Hematopoietic multipotent progenitor cell treated with erythropoietin and hydrocortisone succinate and interleukin-3 and kit ligand, for 4 days (in vitro differentiated cells): ENCODE measurements at regions not wholly inside any gene's neighbourhood (a gene's known extent, or its start where the extent isn't known, plus 50 kb on each side); places are given as distances from the start of the nearest gene placed in this dataset.

Experiments used
- DNase-seq: peaks from one replicate; pipeline ENCODE4 v3.0.0-alpha.2; 2015

DNA sequence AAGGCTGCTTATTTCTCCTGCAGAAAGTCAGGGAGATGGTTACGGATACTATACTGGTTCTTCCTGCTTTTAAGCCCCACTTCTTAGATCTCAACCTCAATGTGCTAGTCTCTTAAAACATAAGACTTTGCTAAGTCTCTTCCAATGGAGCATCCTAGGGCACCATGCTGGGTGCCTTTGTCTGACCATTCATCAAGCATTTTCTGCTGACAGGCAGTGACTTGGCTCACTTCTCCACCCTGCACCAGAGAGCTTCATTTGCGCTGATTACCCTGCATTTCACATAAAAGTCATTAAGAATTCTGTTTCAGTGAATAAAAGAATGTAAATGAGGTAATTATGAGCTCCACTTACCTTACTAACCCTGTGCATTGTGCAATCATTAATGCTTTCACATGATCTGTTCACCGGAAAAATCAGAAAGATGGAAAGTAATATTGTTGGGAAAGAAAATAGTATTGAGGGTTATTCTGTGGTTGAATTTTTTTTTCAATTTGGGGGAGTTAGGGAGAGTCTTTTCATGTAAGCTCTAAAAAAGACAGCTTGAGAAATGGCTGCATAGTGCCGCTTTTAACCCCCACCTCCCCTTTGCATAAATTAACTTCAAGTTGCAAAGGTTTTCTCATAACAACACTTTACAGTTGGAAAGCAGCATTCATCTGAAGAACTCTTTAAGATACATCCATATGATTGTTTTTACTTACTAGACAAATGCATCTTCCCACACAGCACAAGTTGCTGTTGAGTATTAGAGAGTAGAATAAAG, 677.3 kb upstream of the KIRREL3 start:
- no peak for DNase-seq

DNA sequence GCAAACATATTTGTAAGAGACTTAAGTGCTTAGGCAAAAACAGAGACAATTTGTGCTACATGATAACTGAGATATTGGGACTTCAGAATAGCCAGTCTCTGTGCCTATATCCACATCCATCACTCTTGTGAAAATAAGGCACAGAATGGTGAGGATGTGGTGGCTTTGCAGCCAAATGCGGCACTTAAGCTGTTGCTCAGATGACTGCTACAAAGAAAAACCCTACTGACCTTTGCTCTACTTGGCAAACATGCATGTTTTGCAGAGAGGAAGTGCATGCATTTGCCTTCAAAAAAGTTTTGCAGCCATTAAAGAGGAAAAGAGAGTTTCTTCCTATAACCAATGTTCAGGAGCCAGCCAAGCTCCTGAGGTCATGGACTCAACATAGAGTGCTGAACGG, 675.0 kb upstream of the KIRREL3 start:
- DNase-seq = no peak

DNA sequence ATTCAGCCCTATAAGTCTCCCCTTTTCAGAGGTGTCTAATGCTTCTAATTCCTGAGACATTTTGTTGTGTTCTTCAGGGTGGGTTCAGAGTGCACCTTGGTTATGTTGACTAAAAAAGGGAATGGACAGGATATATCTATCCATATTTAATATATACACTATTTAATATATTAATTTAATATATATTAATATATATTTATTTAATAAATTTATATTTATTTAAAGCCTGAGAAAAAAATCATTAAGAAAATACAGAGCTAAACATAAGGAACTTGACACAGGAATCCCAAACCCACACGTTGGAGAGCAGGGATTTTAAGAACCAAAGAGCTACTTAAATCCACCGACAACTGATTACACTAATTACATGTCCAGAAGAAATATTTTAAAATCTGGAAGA, 674.2 kb upstream of the KIRREL3 start:
- no peak for DNase-seq

DNA sequence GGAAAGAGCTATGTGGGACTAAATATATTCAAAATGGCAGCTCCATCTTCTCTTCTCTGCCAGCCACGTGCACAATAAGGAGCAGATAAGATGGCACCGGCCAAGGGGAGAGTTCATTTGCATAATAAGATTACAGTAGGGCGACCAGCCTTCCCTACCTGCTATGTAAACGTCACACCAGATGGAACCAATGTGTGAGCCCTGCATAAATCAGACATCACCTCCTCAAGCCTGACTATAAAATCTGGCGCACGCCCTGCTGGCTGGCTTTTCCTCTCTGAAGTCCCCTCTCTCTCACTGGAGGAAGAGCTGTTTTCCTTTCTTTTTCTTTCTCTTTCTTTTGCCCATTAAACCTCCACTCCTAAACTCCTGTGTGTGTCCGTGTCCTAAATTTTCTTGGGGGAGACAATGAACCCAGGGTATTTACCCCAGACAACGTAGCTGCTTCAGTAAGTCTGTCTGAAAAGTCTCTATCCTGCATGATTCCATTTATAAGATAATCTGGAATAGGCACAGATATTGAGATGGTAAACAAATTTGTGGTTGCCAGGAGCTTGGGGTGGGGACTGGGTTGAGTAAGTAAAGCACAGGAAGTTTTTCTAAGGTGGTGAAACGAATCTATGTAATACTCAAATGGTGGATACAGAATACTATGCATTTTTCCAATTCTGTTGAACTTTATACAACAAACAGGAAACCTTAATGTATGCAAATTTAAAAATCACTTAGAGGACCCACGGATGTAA, 670.0 kb upstream of the KIRREL3 start:
- no peak for DNase-seq

DNA sequence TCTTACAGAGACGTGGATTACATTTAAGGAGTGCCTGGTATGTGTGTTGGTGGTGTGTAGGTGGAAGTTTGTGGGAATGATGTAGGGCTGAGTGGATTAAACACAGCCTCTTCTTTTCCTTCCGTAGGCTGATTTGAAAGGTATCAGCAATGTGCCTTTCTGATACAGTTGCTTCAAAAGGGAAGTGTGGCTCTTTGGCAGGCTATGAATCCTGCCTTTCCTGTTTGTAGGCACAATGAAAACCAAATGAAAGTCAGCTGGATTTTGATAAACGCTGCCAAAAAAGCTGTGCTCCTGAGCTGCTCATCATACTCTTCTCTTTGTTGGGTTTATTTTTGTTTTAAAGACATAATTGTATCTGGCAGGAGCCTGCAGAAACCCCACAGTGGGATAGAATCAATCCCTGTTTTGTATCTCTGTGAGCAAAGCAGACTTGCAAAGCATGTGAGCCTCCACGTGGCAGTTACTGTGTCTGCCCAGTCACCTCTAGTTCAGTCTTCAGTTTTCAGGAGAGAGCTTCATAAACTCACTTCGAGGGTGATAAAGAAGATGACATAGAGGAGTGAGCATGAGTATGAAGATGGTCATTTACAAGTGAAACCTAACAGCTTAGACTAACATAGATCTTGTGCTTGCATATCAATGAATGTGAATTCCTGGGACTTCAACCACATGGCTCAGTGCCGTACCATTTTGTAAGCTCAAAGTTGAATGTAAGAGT, 655.7 kb upstream of the KIRREL3 start:
- no peak for DNase-seq

DNA sequence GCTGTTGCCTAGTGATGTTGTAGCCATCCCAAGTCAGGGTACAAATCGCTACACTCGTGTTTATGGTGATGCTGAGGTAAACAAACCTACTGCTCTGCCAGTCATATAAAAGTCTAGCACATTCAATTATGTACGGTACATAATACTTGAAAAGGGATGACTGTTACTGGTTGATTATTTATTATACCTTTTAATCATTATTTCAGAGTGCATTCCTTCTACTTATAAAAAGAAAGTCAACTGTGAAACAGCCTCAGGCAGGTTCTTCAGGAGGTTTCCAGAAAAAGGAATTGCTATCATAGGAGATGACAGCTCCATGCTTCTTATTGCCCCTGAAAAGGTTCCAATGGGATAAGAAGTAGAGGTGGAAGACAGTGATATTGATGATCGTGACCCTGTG, 652.5 kb upstream of the KIRREL3 start:
- no peak for DNase-seq

DNA sequence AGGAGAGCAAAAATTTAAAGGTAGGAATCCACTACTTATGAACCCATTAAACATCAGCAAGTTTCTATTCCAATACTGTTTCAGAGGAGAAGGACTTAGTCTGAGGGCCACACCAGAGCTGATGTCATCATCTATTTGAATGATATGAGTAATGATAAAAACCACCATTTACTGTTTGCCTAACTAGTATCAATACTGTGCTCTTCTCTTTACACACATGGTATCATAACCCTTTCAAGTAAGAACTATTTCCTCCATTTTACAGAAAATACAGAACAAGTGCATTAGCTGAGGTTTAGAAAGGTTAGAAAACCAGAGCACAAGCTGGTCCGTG, 651.3 kb upstream of the KIRREL3 start:
- DNase-seq = no peak

DNA sequence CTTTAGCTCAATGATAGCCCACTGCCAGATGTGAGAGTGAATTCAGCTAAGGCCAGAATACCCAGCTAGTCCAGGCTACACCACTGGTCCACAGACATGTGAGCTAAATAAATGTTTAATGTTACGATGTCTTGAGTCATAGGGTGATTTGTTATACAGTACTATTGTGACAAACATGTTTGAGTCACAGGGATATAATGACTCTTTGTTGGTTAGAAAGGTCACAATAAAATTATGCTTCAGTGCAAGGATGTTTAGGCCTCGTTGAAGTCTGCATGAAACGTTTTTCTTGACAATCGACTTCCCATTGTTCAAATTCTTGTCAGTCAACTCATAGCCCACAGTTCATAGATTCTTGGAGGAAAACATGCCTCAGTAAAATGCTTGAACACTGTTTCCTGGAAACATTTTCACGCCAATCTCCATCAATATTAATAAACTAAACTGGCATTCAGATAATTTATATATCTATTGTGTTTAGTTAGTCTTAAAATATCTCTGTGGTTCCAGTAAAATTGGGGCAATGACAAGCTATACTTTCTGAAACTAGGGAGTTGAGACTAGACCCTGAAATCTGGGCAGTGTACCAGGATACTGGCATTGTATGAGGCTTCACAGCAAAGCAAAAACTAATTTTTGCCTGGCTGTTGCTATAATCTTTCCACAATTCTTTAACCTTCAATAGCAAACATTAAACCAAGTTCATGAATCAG, 650.8 kb upstream of the KIRREL3 start:
- DNase-seq = no peak

DNA sequence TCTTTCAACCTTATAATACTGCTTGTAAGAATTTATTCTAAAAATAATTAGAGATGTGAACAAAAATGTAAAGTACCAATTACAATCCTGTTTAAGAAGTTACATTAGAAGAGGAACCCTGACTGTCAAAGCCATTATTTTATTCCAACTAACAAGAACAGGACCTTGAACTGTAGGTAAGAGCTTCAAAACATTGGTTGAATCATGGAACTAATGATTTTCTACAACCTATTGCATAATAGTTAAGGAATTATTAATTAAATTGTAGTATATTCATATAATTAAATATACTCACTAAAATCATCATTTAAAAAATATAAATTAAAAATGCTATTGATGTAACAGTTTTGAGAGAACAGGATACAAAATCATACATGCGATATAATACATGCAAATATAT, 649.4 kb upstream of the KIRREL3 start:
- no peak for DNase-seq

DNA sequence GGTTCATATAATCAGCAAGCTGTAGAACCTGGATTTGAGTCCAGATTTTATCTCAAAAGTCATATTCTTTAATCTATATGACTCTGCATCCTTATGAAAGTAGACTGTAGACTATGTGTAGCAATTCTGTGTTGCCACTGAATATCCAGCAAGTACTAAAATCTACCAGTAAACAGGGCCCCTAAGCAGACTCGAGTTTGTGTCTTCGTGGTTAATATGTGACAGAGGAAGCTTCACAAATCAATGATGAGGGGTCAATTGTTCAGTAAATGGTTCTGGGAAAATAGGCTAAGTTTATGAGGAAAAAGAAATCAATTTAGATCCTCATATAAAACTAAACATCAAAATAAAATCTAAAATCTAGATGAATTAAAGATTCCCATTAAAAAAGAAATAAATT, 648.5 kb upstream of the KIRREL3 start:
- no peak for DNase-seq

DNA sequence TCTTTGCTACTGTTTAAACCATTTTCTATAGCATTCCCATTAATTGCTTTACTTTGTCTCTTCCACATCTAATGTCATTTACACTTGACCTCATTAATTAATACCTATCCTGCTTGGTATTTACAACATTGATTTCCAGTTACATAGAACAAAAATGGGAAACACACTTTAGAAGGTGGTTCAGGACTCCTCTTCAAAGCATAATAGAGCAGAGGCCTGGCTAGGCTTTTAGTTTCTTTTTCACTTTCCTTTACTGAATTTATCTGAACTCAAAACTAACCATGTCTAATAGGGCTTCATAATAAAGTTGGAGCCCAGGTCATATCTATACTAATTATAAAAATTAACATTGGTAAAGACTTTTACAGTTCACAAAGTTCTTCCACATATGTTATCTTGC, 648.0 kb upstream of the KIRREL3 start:
- DNase-seq = no peak

DNA sequence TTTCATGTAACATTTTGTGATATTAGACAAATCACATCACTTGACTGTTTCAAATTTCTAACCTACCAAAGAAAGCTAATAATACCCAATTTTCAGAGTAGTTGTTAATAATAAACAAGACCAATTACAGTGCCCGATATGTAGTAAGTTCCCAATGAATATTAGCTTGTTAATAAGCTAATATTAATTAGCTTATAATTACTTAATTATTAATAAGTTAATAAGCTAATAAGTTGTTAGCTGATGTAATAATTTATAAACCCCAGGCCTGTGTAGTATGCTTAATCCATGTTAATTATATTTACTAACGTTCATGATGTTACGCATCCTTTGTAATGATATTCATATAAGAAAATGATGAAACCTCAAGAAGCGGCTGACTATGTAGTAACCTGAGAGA, 643.8 kb upstream of the KIRREL3 start:
- no peak for DNase-seq

DNA sequence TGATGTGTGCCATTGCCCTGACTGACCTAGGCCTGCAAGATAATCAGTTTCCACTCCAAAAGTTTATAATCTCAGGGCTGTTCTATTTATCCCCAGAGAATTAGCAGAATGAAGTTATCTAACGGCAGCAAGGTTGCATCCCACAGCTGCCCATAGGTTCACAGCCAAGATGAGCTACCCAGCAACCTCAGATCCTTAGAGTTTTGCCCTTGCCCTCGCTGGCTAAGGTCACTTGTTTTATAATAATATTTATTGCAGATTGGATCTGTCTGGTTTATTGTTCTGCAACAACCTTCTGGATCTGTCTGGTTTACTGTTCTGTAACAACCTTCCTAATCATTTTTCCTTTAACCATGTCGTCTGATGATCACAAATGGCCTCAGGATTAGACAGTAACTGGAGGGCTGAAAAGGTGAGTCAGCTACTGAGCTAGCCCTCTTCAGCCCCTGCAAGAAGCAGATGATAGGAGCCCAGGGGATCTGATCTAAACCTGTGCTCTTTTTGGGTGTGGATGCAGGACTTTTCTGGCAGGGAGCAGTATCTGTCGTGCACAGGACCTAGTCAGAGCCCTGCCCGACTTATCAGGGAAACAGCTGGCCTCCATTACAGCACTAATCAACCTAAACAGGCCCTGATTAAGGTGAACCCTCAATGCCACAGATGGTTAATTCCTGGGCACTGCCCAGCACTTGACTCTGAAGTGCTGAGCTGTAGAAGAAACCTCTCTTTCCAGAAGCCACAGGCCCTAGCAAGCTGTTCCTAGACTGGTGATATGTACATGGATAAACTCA, 642.9 kb upstream of the KIRREL3 start:
- peak; percentile 80 for DNase-seq

DNA sequence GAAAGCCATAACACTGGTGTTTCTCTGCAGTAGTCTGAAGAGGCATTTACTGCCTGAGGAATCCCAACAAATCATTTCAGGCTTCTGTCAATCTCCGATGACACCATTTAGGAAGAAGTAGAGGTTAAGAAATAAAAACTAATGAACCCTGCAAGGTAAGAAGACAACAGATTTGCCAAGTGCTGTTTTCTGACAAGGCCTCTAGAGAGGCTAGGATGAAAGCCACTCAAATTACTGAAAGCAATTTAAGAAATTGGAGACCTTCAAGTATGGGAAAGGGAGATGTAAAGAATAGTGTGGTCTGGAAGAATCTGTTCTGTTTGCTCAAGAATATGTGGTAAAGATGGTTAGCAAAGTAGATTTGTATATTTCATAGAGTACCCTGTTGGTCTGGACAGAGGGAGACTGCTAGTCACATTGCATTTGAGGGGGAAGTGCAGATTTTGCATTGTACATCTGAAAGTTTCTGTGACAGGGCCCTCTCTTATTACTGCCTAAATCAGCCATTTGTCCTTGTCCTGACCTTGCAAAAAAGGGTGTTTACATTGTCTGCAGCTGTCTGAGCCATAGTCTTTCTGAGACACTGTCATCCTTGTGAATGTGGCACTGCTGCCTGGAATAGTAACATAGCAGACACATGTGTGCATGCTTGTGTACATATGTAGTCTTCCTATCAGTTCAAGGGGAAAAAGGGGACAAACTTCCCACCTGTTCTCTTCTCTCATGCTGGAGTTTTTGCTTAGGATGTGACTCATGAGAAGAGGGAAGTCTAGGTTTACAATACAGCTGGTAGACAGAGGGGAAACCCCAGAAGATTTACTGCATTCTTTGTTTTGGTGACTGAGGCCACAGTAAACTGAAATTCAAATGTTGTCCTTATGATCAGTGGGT, 640.2 kb upstream of the KIRREL3 start:
- DNase-seq = peak; percentile 14

DNA sequence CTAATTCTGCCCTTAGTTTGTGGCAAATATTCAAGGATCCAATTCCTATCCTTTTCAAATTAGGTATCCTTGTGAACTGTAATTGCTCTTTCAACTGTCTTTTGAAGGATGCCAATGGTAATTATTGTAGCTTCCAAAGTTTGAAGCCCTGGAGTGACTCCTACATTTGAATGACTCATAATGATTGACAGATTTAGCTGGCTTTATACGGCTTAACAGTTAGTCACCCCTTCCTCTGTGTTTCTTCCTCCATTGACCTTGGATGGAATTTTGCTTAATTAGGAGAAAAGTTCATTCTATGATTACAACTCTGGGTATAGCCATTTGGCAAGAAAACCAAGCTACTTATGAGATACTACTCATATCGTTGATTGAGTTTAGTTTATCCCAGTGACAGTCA, 639.3 kb upstream of the KIRREL3 start:
- no peak for DNase-seq

DNA sequence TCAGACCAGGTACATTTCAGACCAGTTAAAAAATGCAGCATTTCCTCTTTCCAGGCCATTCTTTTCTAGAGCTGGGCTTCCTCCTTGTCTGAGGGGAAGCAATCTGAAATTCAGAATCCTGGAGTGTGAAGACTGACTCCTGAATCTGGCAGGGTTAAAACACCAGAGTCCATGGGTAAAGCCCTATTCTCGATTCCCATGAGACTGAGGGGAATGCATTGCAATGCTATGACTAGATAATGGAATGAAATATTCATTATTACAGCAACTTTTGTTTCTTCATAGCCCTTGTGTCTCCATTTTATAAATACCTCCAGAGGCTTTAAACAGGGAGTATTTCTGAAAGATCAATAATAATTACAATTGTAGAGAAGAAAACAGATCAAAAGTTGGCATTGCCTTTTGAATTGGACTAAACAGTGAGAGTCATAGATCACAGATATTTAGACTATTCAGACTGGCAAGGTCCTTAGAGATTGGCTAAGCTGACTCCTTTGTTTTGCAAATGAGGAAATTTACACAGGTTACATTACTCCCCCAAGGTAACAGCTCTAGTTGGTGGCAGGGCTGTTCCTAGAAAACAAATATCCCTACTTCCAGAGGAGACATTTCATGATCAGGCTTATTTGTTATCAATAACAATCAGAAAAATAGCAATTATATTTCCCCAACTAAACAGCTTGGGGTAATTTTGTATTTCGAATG, 632.6 kb upstream of the KIRREL3 start:
- DNase-seq = no peak

DNA sequence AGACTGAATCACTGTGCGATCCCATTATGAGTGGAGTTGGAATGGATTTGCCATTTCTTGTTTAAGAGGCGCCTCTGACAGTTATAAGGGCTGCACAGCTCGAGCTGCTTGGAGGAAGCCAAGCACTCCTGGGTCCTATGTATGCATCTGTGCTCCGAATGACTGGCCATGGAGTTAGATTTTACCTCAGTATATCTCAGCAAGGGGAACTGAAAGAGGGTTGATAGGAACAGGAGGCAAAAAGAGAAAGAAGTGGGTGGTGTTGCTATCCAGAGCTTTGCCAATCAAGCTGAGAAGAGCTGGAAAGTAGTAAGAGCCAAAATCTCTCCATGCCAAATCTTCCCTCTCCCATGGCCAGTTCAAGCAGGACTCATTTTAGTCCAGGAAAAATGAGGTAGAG, 632.0 kb upstream of the KIRREL3 start:
- DNase-seq = no peak

DNA sequence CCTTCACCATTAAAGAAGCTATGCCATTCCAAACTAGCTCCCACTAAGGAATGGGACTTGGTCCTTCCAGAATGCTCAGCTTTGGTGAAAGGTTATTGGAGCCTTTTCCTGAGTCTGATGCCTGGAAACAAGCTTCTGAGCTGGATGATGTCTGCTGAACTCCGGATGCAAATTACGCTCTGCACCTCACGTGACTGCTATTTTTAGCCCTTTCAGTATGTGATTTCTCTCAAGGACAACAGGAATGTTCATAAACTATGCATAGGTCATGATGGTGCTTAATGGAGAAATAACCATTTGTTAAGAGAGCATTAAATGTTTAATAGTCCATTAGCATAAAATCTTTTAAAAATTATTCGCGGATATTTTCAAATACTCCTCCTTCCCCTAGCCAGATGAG, 631.4 kb upstream of the KIRREL3 start:
- DNase-seq = no peak

DNA sequence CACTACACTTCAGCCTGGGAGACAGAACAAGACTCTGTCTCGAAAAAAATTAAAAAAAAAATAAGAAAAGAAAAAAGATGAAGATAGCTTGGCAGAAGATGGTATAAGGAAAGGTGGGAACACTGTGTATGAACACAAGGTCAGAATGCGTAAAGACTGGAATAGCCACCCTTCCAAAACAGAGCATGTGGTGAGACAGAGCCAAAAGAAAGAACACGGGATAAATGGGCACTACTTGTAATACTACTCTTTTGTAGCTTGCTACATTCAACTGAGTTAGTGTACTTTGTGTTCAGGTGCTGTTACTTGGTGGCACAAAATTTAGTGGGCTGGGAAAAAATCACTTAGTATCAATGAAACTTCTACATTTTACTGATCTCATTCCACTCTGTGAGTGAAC, 628.6 kb upstream of the KIRREL3 start:
- no peak for DNase-seq

DNA sequence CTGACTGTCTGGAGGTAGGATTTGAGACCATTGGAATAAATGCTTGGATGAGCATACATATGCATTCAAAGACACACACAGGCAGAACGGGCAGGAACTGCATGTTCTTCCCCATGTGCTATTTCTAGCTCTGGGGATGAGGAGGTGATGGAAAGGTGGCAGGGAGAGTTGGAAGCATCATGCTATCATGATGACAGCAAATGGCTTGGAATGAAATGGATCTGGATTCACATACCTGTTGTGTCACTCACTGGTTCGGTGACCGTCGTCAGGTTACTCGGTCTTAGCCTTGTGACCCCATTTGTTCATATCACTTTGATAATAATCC, 627.9 kb upstream of the KIRREL3 start:
- DNase-seq = no peak
